Stomach (tissue), 4 donors: ENCODE measurements at regions not wholly inside any gene's neighbourhood (a gene's known extent, or its start where the extent isn't known, plus 50 kb on each side); places are given as distances from the start of the nearest gene placed in this dataset.

Source experiments
- CTCF ChIP-seq, 7 experiments: fragments of 450-650 bp in 4 of 7; fragments of 200-600 bp in 3 of 7; sonication (generic) in 3 of 7; IDR thresholded peaks; one replicate each; pipeline ENCODE4 v1.5.1; 2016 to 2019; ENCODE audit warnings: antibody characterized with exemption in 7 of 7, control low read depth in 2 of 7, mild to moderate bottlenecking in 1 of 7
- EP300 ChIP-seq: sonication (generic); formaldehyde crosslinking; IDR thresholded peaks from one replicate; pipeline ENCODE4 v1.6.1; 2017; ENCODE audit warnings: antibody characterized with exemption
- POLR2A ChIP-seq, 4 donors: fragments of 450-650 bp; IDR thresholded peaks; one replicate each; pipeline ENCODE4 v1.6.1; 2016; ENCODE audit warnings: antibody characterized with exemption in 4 of 4, control low read depth in 2 of 4, mild to moderate bottlenecking in 1 of 4, moderate library complexity in 1 of 4
- POLR2AphosphoS5 ChIP-seq, 3 donors: sonication (generic); formaldehyde crosslinking; IDR thresholded peaks; one replicate each; pipeline ENCODE4 v1.6.1; 2016; ENCODE audit warnings: antibody characterized with exemption in 3 of 3

- no peak for TF ChIP-seq POLR2A (IDR thresholded peaks at IDR 0.05)
- no peak for TF ChIP-seq CTCF (IDR thresholded peaks at IDR 0.05)
- TF ChIP-seq POLR2AphosphoS5 (IDR thresholded peaks at IDR 0.05) = no peak
- TF ChIP-seq EP300 = no peak
These were observed 383.4 kb downstream of the LMO7 start for GRCh38 chr13:76019421-76020044.
